H9 (cell line): ENCODE measurements at regions not wholly inside any gene's neighbourhood (a gene's known extent, or its start where the extent isn't known, plus 50 kb on each side); places are given as distances from the start of the nearest gene placed in this dataset.

Experiments used
- DNase-seq: peaks from one replicate; pipeline ENCODE4 v3.0.0-alpha.2; 2017
- H2AFZ ChIP-seq: one replicate; pipeline ENCODE4 v1.6.1; 2013; ENCODE audit warnings: mild to moderate bottlenecking, low read length, control low read depth, moderate library complexity
- H2AK5ac ChIP-seq: 2 replicates; pipeline ENCODE4 v1.6.1; 2013; ENCODE audit warnings: low read length, control low read depth, mixed read lengths; ENCODE audit not compliant: insufficient read length
- H2BK120ac ChIP-seq: one replicate; pipeline ENCODE4 v1.6.1; 2013; ENCODE audit warnings: low read depth, mild to moderate bottlenecking, low read length, control low read depth, inconsistent platforms; ENCODE audit not compliant: poor library complexity, severe bottlenecking
- H2BK12ac ChIP-seq: 2 replicates; pipeline ENCODE4 v1.6.1; 2013; ENCODE audit warnings: low read length, control low read depth, mixed read lengths, low read depth; ENCODE audit not compliant: insufficient read length
- H2BK15ac ChIP-seq: 2 replicates; pipeline ENCODE4 v1.6.1; 2013; ENCODE audit warnings: low read depth, low read length, control low read depth
- H2BK20ac ChIP-seq: one replicate; pipeline ENCODE4 v1.6.1; 2013; ENCODE audit warnings: low read depth, mild to moderate bottlenecking, low read length, control low read depth, inconsistent platforms; ENCODE audit not compliant: poor library complexity, severe bottlenecking
- H2BK5ac ChIP-seq: 2 replicates; pipeline ENCODE4 v1.6.1; 2013; ENCODE audit warnings: low read length, control low read depth, mixed read lengths; ENCODE audit not compliant: insufficient read length
- H3K14ac ChIP-seq: 2 replicates; pipeline ENCODE4 v1.6.1; 2013; ENCODE audit warnings: low read length, control low read depth; ENCODE audit not compliant: insufficient read depth
- H3K18ac ChIP-seq: 2 replicates; pipeline ENCODE4 v1.6.1; 2013; ENCODE audit warnings: low read depth, mild to moderate bottlenecking, mixed read lengths, low read length, control low read depth; ENCODE audit not compliant: insufficient read length
- H3K23ac ChIP-seq: 2 replicates; pipeline ENCODE4 v1.6.1; 2013; ENCODE audit warnings: low read length, control low read depth, mixed read lengths, low read depth; ENCODE audit not compliant: insufficient read length
- H3K23me2 ChIP-seq: 2 replicates; pipeline ENCODE4 v1.6.1; 2013; ENCODE audit warnings: low read depth, mild to moderate bottlenecking, mixed read lengths, low read length, control low read depth; ENCODE audit not compliant: insufficient read length, poor library complexity, severe bottlenecking
- H3K27ac ChIP-seq: 2 replicates; pipeline ENCODE4 v1.5.1; 2013; ENCODE audit warnings: low read length, control low read depth, mixed read lengths, low read depth; ENCODE audit not compliant: insufficient read length
- H3K27me3 ChIP-seq: 2 replicates; pipeline ENCODE4 v1.6.1; 2013; ENCODE audit warnings: low read length, control low read depth, inconsistent platforms; ENCODE audit not compliant: insufficient read depth
- H3K4ac ChIP-seq: 2 replicates; pipeline ENCODE4 v1.6.1; 2013; ENCODE audit warnings: low read depth, mild to moderate bottlenecking, control low read depth, inconsistent platforms, low read length, moderate library complexity
- H3K4me1 ChIP-seq: 2 replicates; pipeline ENCODE4 v1.6.1; 2013; ENCODE audit warnings: low read length, control low read depth, inconsistent platforms; ENCODE audit not compliant: insufficient read depth
- H3K4me2 ChIP-seq: 2 replicates; pipeline ENCODE4 v1.6.1; 2013; ENCODE audit warnings: low read length, control low read depth, mixed read lengths; ENCODE audit not compliant: insufficient read length, insufficient read depth
- H3K56ac ChIP-seq: 2 replicates; pipeline ENCODE4 v1.6.1; 2013; ENCODE audit warnings: low read depth, mild to moderate bottlenecking, mixed read lengths, low read length, control low read depth; ENCODE audit not compliant: insufficient read length
- H3K79me1 ChIP-seq: 2 replicates; pipeline ENCODE4 v1.6.1; 2013; ENCODE audit warnings: low read depth, mild to moderate bottlenecking, moderate library complexity, low read length, control low read depth, inconsistent platforms; ENCODE audit not compliant: insufficient read depth, poor library complexity, severe bottlenecking
- H3K79me2 ChIP-seq: 2 replicates; pipeline ENCODE4 v1.6.1; 2013; ENCODE audit warnings: low read length, control low read depth, inconsistent platforms; ENCODE audit not compliant: insufficient read depth
- H3K9ac ChIP-seq: 2 replicates; pipeline ENCODE4 v1.6.1; 2013; ENCODE audit warnings: low read length, control low read depth, mixed read lengths; ENCODE audit not compliant: insufficient read length; ENCODE audit errors: extremely low read depth
- H3K9me3 ChIP-seq: one replicate; pipeline ENCODE4 v1.6.1; 2013; ENCODE audit warnings: low read depth, low read length, inconsistent platforms; ENCODE audit not compliant: control insufficient read depth
- H3T11ph ChIP-seq: one replicate; pipeline ENCODE4 v1.6.1; 2013; ENCODE audit warnings: mild to moderate bottlenecking, low read length, control low read depth, inconsistent platforms
- H4K20me1 ChIP-seq: one replicate; pipeline ENCODE4 v1.6.1; 2013; ENCODE audit not compliant: control insufficient read depth, insufficient read length, insufficient read depth
- H4K5ac ChIP-seq: 2 replicates; pipeline ENCODE4 v1.6.1; 2013; ENCODE audit warnings: low read depth, mild to moderate bottlenecking, mixed read lengths, low read length, control low read depth; ENCODE audit not compliant: insufficient read length
- H4K8ac ChIP-seq: replicated peaks from 2 replicates; pipeline ENCODE4 v1.6.1; 2013; ENCODE audit warnings: low read length, control low read depth, mixed read lengths, low read depth; ENCODE audit not compliant: insufficient read length
- H4K91ac ChIP-seq: 2 replicates; pipeline ENCODE4 v1.6.1; 2013; ENCODE audit warnings: low read depth, mild to moderate bottlenecking, moderate library complexity, mixed read lengths, low read length, control low read depth; ENCODE audit not compliant: insufficient read length
- H3K27ac Mint-ChIP-seq, 3 experiments: 2 replicates in 2 of 3; 3 replicates in 1 of 3; pipeline ENCODE4 v1.8.0; 2020 to 2021; ENCODE audit warnings: mixed read lengths in 3 of 3, mild to moderate bottlenecking in 1 of 3, moderate library complexity in 1 of 3
- H3K27me3 Mint-ChIP-seq: 2 replicates; pipeline ENCODE4 v1.8.0; 2021; ENCODE audit warnings: low read depth, mild to moderate bottlenecking, moderate library complexity, mixed read lengths
- H3K36me3 Mint-ChIP-seq, 3 experiments: 2 replicates in 2 of 3; 3 replicates in 1 of 3; pipeline ENCODE4 v1.8.0; 2020 to 2021; ENCODE audit warnings: low read depth in 3 of 3, mixed read lengths in 3 of 3; ENCODE audit not compliant: insufficient read depth in 1 of 3
- H3K4me1 Mint-ChIP-seq, 2 experiments: 2 replicates each; pipeline ENCODE4 v1.8.0; 2020; ENCODE audit warnings: mixed read lengths in 2 of 2
- H3K4me3 Mint-ChIP-seq, 2 experiments: 2 replicates in 1 of 2; 3 replicates in 1 of 2; pipeline ENCODE4 v1.8.0; 2020 to 2021; ENCODE audit warnings: mild to moderate bottlenecking in 2 of 2, mixed read lengths in 2 of 2, moderate library complexity in 1 of 2
- H3K9me3 Mint-ChIP-seq, 2 experiments: 2 replicates in 1 of 2; 3 replicates in 1 of 2; pipeline ENCODE4 v1.8.0; 2020; ENCODE audit warnings: mild to moderate bottlenecking in 2 of 2, mixed read lengths in 2 of 2, moderate library complexity in 1 of 2
- WGBS: extraction: QIAGEN DNeasy Blood & Tissue Kit; methylation state at CpG from one replicate; pipeline ENCODE4 v1.1.7; 2013; ENCODE audit warnings: missing lambda C conversion rate, low lambda C conversion rate, mixed read lengths; ENCODE audit not compliant: insufficient read length; ENCODE audit errors: extremely low coverage; 5-methylcytosine and 5-hydroxymethylcytosine counted together
- TF ChIP-seq, protein P1 (sequence below): fragments of 200-600 bp; sonication (generic); conservative IDR thresholded peaks from 3 replicates; pipeline ENCODE4 v1.8.0; 2021; ENCODE audit warnings: antibody characterized with exemption, mild to moderate bottlenecking

DNA sequence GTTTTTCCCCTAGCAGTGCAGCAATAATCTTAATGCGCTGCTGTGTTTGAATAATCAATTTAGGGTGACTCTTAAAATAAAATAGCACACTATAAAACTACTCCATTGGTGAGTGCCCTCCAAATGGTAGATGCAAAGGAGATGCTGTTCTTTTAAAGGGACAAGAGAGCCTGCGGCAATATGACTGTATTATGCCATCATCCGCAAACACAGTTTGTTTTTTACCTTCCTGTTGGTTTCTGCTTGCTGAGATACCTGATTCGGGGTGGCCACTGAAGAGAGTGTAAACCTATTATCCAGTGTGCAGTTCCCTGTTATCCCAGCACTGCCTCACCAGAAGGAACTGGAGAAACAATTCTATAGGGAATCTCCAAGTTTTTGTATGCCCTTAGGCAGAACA, 523.1 kb upstream of the TGFBR2 start:
- no peak overlapping the region for H4K8ac ChIP-seq
- H3K23me2 ChIP-seq, result no peaks in the 10 kb centered on the region
- H3K4ac ChIP-seq, result no peak overlapping the region
- Mint-ChIP-seq H3K4me1 (peaks cover 33 to 34% of the 10 kb centered on the region in 2 experiments), H3K27me3 (peaks cover 87% of the 10 kb centered on the region), H3K36me3 (no peaks in the 10 kb centered on the region), H3K4me3 (no peak overlapping the region), H3K9me3 (peaks cover 3 to 6% of the 10 kb centered on the region in 2 experiments; a peak in 4 of 5 replicates), H3K27ac (no peak overlapping the region)
- no peak for DNase-seq
- H3K9ac ChIP-seq, result no peak overlapping the region
- H2BK20ac ChIP-seq, result no peak overlapping the region
- H2BK15ac ChIP-seq, result no peak overlapping the region
- H2AFZ ChIP-seq, result no peak overlapping the region
- no CpG with 5 or more reads among the region's 4 CpGs for WGBS
- no peak overlapping the region for H3K23ac ChIP-seq
- no peak overlapping the region for H3K14ac ChIP-seq
- H4K20me1 ChIP-seq, result no peaks in the 10 kb centered on the region
- TF ChIP-seq, protein P1, sequence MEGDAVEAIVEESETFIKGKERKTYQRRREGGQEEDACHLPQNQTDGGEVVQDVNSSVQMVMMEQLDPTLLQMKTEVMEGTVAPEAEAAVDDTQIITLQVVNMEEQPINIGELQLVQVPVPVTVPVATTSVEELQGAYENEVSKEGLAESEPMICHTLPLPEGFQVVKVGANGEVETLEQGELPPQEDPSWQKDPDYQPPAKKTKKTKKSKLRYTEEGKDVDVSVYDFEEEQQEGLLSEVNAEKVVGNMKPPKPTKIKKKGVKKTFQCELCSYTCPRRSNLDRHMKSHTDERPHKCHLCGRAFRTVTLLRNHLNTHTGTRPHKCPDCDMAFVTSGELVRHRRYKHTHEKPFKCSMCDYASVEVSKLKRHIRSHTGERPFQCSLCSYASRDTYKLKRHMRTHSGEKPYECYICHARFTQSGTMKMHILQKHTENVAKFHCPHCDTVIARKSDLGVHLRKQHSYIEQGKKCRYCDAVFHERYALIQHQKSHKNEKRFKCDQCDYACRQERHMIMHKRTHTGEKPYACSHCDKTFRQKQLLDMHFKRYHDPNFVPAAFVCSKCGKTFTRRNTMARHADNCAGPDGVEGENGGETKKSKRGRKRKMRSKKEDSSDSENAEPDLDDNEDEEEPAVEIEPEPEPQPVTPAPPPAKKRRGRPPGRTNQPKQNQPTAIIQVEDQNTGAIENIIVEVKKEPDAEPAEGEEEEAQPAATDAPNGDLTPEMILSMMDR, result no peak
- H3K4me2 ChIP-seq, result no peak overlapping the region
- H3K4me1 ChIP-seq, result peaks cover 2% of the 10 kb centered on the region; the same call in 1 of the 2 replicates
- no peak overlapping the region for H2AK5ac ChIP-seq
- no peak overlapping the region for H2BK120ac ChIP-seq
- no peaks in the 10 kb centered on the region for H3K79me2 ChIP-seq
- H2BK12ac ChIP-seq, result no peak overlapping the region
- no peak overlapping the region for H3K18ac ChIP-seq
- no peak overlapping the region for H3K27ac ChIP-seq
- no peaks in the 10 kb centered on the region for H3K79me1 ChIP-seq
- H4K91ac ChIP-seq, result no peak overlapping the region
- no peaks in the 10 kb centered on the region for H3K9me3 ChIP-seq
- H3K56ac ChIP-seq, result no peak overlapping the region
- H3K27me3 ChIP-seq, result peaks cover 46% of the 10 kb centered on the region
- no peak overlapping the region for H2BK5ac ChIP-seq
- no peak overlapping the region for H3T11ph ChIP-seq
- H4K5ac ChIP-seq, result no peak overlapping the region
